IMR-90 (cell line): ENCODE measurements at regions not wholly inside any gene's neighbourhood (a gene's known extent, or its start where the extent isn't known, plus 50 kb on each side); places are given as distances from the start of the nearest gene placed in this dataset.

Experiments used
- ATAC-seq: fragments of 200-7000 bp; cut with Tn5 transposase; 2 replicates; pipeline ENCODE4 v1.9.1; 2020; ENCODE audit warnings: low read depth, mild to moderate bottlenecking, moderate library complexity
- BruUV-seq: library from RNA; stranded (reverse); fragments of 400-500 nt; replicated peaks from 2 replicates; lab custom pipeline; 2021; lab: Mats Ljungman, UMichigan
- CTCF ChIA-PET: fragments of 300-600 bp; formaldehyde crosslinking; extraction: SDS; loops from one replicate; lab custom pipeline; 2021; ENCODE audit warnings: antibody characterized with exemption; lab: Yijun Ruan, JAX
- POLR2A ChIA-PET: fragments of 300-600 bp; sonication (Branson Sonifier 250); formaldehyde crosslinking; loops from one replicate; lab custom pipeline; 2022; ENCODE audit warnings: antibody characterized with exemption; ENCODE audit not compliant: unreplicated experiment; lab: Charles Lee
- DNase-seq: peaks from one replicate; pipeline ENCODE4 v3.0.0; 2013
- H2AFZ ChIP-seq: replicated peaks from 2 replicates; pipeline ENCODE3; 2013; ENCODE audit warnings: low read length, mild to moderate bottlenecking; ENCODE audit not compliant: poor library complexity
- H2AK5ac ChIP-seq: 2 replicates; pipeline ENCODE4 v1.6.1; 2013; ENCODE audit warnings: low read depth, low read length, inconsistent platforms
- H2AK9ac ChIP-seq: replicated peaks from 2 replicates; pipeline ENCODE3; 2013; ENCODE audit warnings: mild to moderate bottlenecking, low read depth, low read length, moderate library complexity; ENCODE audit not compliant: poor library complexity
- H2BK120ac ChIP-seq: 2 replicates; pipeline ENCODE4 v1.6.1; 2013; ENCODE audit warnings: low read depth, low read length, inconsistent platforms
- H2BK15ac ChIP-seq: 3 replicates; pipeline ENCODE4 v1.6.1; 2013; ENCODE audit warnings: low read depth, low read length, inconsistent platforms
- H2BK20ac ChIP-seq: 2 replicates; pipeline ENCODE4 v1.6.1; 2013; ENCODE audit warnings: low read depth, mild to moderate bottlenecking, inconsistent platforms, low read length, moderate library complexity
- H2BK5ac ChIP-seq: 2 replicates; pipeline ENCODE4 v1.6.1; 2013; ENCODE audit warnings: mild to moderate bottlenecking, low read depth, low read length, inconsistent platforms; ENCODE audit not compliant: poor library complexity, severe bottlenecking
- H3K14ac ChIP-seq: replicated peaks from 2 replicates; pipeline ENCODE4 v1.6.1; 2013; ENCODE audit warnings: low read depth, low read length, inconsistent platforms
- H3K18ac ChIP-seq: 2 replicates; pipeline ENCODE4 v1.6.1; 2013; ENCODE audit warnings: low read depth, low read length, control low read depth
- H3K23ac ChIP-seq: 2 replicates; pipeline ENCODE4 v1.6.1; 2013; ENCODE audit warnings: low read depth, low read length, inconsistent platforms
- H3K27ac ChIP-seq: 2 replicates; pipeline ENCODE4 v1.5.1; 2013; ENCODE audit warnings: mild to moderate bottlenecking, control low read depth, low read length; ENCODE audit not compliant: insufficient read depth
- H3K27me3 ChIP-seq: 2 replicates; pipeline ENCODE4 v1.6.1; 2013; ENCODE audit warnings: low read length; ENCODE audit not compliant: control insufficient read depth, insufficient read depth
- H3K36me3 ChIP-seq: 2 replicates; pipeline ENCODE4 v1.6.1; 2013; ENCODE audit warnings: low read length, mixed read lengths; ENCODE audit not compliant: control insufficient read depth, insufficient read depth
- H3K4ac ChIP-seq: 2 replicates; pipeline ENCODE4 v1.6.1; 2013; ENCODE audit warnings: low read depth, low read length, inconsistent platforms
- H3K4me1 ChIP-seq: 2 replicates; pipeline ENCODE4 v1.6.1; 2013; ENCODE audit warnings: low read length, mixed read lengths; ENCODE audit not compliant: control insufficient read depth, insufficient read depth
- H3K4me2 ChIP-seq: 2 replicates; pipeline ENCODE4 v1.6.1; 2013; ENCODE audit warnings: low read depth, mild to moderate bottlenecking, control low read depth, low read length, moderate library complexity
- H3K4me3 ChIP-seq: 2 replicates; pipeline ENCODE4 v1.5.1; 2013; ENCODE audit warnings: low read depth, mild to moderate bottlenecking, control low read depth, low read length, moderate library complexity; ENCODE audit not compliant: insufficient read depth
- H3K56ac ChIP-seq: 2 replicates; pipeline ENCODE4 v1.6.1; 2013; ENCODE audit warnings: low read length, inconsistent platforms; ENCODE audit not compliant: insufficient read depth; ENCODE audit errors: extremely low read depth
- H3K79me1 ChIP-seq, 2 experiments: 2 replicates each; pipeline ENCODE4 v1.6.1; 2013; ENCODE audit warnings: low read length in 2 of 2, inconsistent platforms in 1 of 2, low read depth in 1 of 2
- H3K9ac ChIP-seq: 2 replicates; pipeline ENCODE4 v1.6.1; 2013; ENCODE audit warnings: low read depth, low read length, control low read depth
- H3K9me1 ChIP-seq: 2 replicates; pipeline ENCODE4 v1.6.1; 2013; ENCODE audit warnings: low read length, inconsistent platforms; ENCODE audit not compliant: insufficient read depth
- H3K9me3 ChIP-seq: 2 replicates; pipeline ENCODE4 v1.6.1; 2013; ENCODE audit warnings: low read length; ENCODE audit not compliant: control insufficient read depth, insufficient read depth
- H4K20me1 ChIP-seq: 2 replicates; pipeline ENCODE4 v1.6.1; 2013; ENCODE audit warnings: low read length, inconsistent platforms; ENCODE audit not compliant: insufficient read depth
- H4K5ac ChIP-seq: 2 replicates; pipeline ENCODE4 v1.6.1; 2013; ENCODE audit warnings: mild to moderate bottlenecking, low read depth, low read length, control low read depth
- H4K8ac ChIP-seq, 2 experiments: 2 replicates each; pipeline ENCODE4 v1.6.1; 2013; ENCODE audit warnings: low read depth in 2 of 2, low read length in 2 of 2, control low read depth in 1 of 2, inconsistent platforms in 1 of 2
- H4K91ac ChIP-seq: 2 replicates; pipeline ENCODE4 v1.6.1; 2013; ENCODE audit warnings: low read depth, low read length, inconsistent platforms; ENCODE audit not compliant: insufficient read depth
- BHLHE40 ChIP-seq: fragments of 150-350 bp; IDR thresholded peaks from 2 replicates; pipeline ENCODE4 v1.6.1; 2016; ENCODE audit warnings: mild to moderate bottlenecking, low read depth, low read length
- CEBPB ChIP-seq: IDR thresholded peaks from 2 replicates; pipeline ENCODE4 v1.6.1; 2012; ENCODE audit warnings: low read depth, low read length, improper control_type of control experiment
- CHD1 ChIP-seq: IDR thresholded peaks from 2 replicates; pipeline ENCODE4 v1.6.1; 2012; ENCODE audit warnings: low read depth, low read length, improper control_type of control experiment
- FOS ChIP-seq: fragments of 150-350 bp; IDR thresholded peaks from 2 replicates; pipeline ENCODE4 v1.6.1; 2016; ENCODE audit warnings: low read depth, low read length
- MAFK ChIP-seq: IDR thresholded peaks from 2 replicates; pipeline ENCODE4 v1.6.1; 2012; ENCODE audit warnings: low read depth, low read length, improper control_type of control experiment
- MAZ ChIP-seq: IDR thresholded peaks from 2 replicates; pipeline ENCODE4 v1.6.1; 2012; ENCODE audit warnings: low read depth, mild to moderate bottlenecking, low read length, improper control_type of control experiment, moderate library complexity, borderline replicate concordance
- NFE2L2 ChIP-seq: fragments of 150-350 bp; IDR thresholded peaks from 2 replicates; pipeline ENCODE4 v1.6.1; 2016; ENCODE audit warnings: low read depth, mild to moderate bottlenecking, low read length
- POLR2A ChIP-seq: IDR thresholded peaks from 2 replicates; pipeline ENCODE4 v1.6.1; 2012; ENCODE audit warnings: mild to moderate bottlenecking, low read depth, low read length
- RFX5 ChIP-seq: IDR thresholded peaks from 2 replicates; pipeline ENCODE4 v1.8.0; 2012; ENCODE audit warnings: low read depth, mild to moderate bottlenecking, low read length, moderate library complexity
- SMC3 ChIP-seq: fragments of 150-350 bp; IDR thresholded peaks from 2 replicates; pipeline ENCODE4 v1.6.1; 2016; ENCODE audit warnings: low read depth, mild to moderate bottlenecking, antibody characterized with exemption, low read length, moderate library complexity
- WGBS, 2 experiments: methylation state at CpG; one replicate each; pipeline versions ENCODE4 v1.1.5 to v1.1.7; 2013; ENCODE audit warnings: missing lambda C conversion rate in 2 of 2; ENCODE audit not compliant: insufficient read length in 1 of 2; ENCODE audit errors: extremely low coverage in 2 of 2; 5-methylcytosine and 5-hydroxymethylcytosine counted together
- dilution Hi-C: fragments of 300-500 bp; cut with HindIII; formaldehyde crosslinking; loops from one replicate; pipeline ENCODE4 v1.14.3; 2018; ENCODE audit warnings: low sequenced_read_pairs; ENCODE audit not compliant: unreplicated experiment
- in situ Hi-C: fragments of 300-500 bp; cut with MboI; formaldehyde crosslinking; loops from 3 replicates; pipeline ENCODE4 v1.14.3; 2019; ENCODE audit warnings: low sequenced_read_pairs, inconsistent platforms, mixed read lengths
- intact Hi-C: fragments of 100-400 bp; cut with micrococcal nuclease; formaldehyde crosslinking; loops from 2 replicates; pipeline ENCODE4 v1.10.0; 2022
- TF ChIP-seq, protein P1 (sequence below): fragments of 150-350 bp; IDR thresholded peaks from 2 replicates; pipeline ENCODE4 v1.6.1; 2017; ENCODE audit warnings: mild to moderate bottlenecking, antibody characterized with exemption, low read length, low read depth
- TF ChIP-seq, protein P2 (sequence below): fragments of 150-350 bp; IDR thresholded peaks from 2 replicates; pipeline ENCODE4 v1.6.1; 2016; ENCODE audit warnings: low read depth, mild to moderate bottlenecking, low read length, moderate library complexity, borderline replicate concordance
- TF ChIP-seq, protein P3 (sequence below): conservative IDR thresholded peaks from 2 replicates; pipeline ENCODE4 v1.5.1; 2012; ENCODE audit warnings: mild to moderate bottlenecking, low read depth, low read length, improper control_type of control experiment

DNA sequence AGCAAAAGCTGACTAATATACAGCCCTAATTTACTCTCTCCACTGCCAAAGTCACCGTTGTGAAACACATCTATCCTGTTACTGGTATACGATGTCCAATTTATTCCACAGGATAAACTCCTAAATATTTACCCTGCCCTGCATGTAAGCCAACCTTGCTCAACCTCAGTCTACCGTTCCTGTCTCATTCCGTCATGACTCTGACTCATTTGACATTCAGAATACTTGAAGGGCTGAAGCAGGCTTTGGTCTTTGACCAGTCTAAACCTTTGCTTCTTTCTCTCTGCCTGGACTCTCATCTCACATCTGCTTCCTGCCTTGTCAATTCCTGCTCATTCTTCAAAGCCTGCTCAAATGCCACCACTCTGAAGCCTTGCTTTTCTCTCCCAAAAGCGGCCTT, 157.5 kb downstream of the SCP2D1 start:
- Histone ChIP-seq H3K27ac (no peak overlapping the region), H2BK5ac (no peak overlapping the region), H3K4me3 (no peak overlapping the region), H3K9me3 (peaks cover 6% of the 10 kb centered on the region; the same call in 1 of the 2 replicates), H2BK20ac (no peak overlapping the region), H2AK9ac (no peak overlapping the region), H3K9me1 (no peaks in the 10 kb centered on the region), H4K8ac (no peak overlapping the region), H3K9ac (no peak overlapping the region), H4K5ac (no peak overlapping the region), H2AFZ (no peak overlapping the region), H3K27me3 (no peaks in the 10 kb centered on the region), H3K14ac (no peak overlapping the region), H3K23ac (no peak overlapping the region), H2BK120ac (no peak overlapping the region), H3K4me2 (no peak overlapping the region), H3K36me3 (no peaks in the 10 kb centered on the region), H3K4me1 (no peaks in the 10 kb centered on the region), H3K18ac (no peak overlapping the region), H3K79me1 (no peaks in the 10 kb centered on the region), H4K20me1 (no peaks in the 10 kb centered on the region), H2AK5ac (no peak overlapping the region), H3K56ac (no peak overlapping the region), H4K91ac (no peak overlapping the region), H2BK15ac (no peak overlapping the region), H3K4ac (no peak overlapping the region)
- ChIA-PET CTCF (no interaction called here), POLR2A (no interaction called here)
- 62% methylated on average over 4 of the region's 5 CpGs; no CpG with 5 or more reads in 1 of the 2 experiments for WGBS, 2 experiments
- no peak for TF ChIP-seq SMC3
- no peak for TF ChIP-seq RFX5
- TF ChIP-seq CHD1 = no peak
- TF ChIP-seq, protein P1, sequence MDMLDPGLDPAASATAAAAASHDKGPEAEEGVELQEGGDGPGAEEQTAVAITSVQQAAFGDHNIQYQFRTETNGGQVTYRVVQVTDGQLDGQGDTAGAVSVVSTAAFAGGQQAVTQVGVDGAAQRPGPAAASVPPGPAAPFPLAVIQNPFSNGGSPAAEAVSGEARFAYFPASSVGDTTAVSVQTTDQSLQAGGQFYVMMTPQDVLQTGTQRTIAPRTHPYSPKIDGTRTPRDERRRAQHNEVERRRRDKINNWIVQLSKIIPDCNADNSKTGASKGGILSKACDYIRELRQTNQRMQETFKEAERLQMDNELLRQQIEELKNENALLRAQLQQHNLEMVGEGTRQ = no peak
- no peak for TF ChIP-seq POLR2A
- TF ChIP-seq, protein P2, sequence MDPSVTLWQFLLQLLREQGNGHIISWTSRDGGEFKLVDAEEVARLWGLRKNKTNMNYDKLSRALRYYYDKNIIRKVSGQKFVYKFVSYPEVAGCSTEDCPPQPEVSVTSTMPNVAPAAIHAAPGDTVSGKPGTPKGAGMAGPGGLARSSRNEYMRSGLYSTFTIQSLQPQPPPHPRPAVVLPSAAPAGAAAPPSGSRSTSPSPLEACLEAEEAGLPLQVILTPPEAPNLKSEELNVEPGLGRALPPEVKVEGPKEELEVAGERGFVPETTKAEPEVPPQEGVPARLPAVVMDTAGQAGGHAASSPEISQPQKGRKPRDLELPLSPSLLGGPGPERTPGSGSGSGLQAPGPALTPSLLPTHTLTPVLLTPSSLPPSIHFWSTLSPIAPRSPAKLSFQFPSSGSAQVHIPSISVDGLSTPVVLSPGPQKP = no peak
- no peak for TF ChIP-seq FOS
- TF ChIP-seq MAFK = no peak
- no peak for TF ChIP-seq MAZ
- TF ChIP-seq BHLHE40 = no peak
- no peak for TF ChIP-seq NFE2L2
- TF ChIP-seq, protein P3, sequence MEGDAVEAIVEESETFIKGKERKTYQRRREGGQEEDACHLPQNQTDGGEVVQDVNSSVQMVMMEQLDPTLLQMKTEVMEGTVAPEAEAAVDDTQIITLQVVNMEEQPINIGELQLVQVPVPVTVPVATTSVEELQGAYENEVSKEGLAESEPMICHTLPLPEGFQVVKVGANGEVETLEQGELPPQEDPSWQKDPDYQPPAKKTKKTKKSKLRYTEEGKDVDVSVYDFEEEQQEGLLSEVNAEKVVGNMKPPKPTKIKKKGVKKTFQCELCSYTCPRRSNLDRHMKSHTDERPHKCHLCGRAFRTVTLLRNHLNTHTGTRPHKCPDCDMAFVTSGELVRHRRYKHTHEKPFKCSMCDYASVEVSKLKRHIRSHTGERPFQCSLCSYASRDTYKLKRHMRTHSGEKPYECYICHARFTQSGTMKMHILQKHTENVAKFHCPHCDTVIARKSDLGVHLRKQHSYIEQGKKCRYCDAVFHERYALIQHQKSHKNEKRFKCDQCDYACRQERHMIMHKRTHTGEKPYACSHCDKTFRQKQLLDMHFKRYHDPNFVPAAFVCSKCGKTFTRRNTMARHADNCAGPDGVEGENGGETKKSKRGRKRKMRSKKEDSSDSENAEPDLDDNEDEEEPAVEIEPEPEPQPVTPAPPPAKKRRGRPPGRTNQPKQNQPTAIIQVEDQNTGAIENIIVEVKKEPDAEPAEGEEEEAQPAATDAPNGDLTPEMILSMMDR = no peak
- no peak for TF ChIP-seq CEBPB
- ATAC-seq (no peak), DNase-seq (no peak)
- BruUV-seq = no TSS peak
- dilution Hi-C loops (no loop called here), in situ Hi-C loops (no loop called here), intact Hi-C loops (no loop called here)
